ENCODE measurements at regions not wholly inside any gene's neighbourhood (a gene's known extent, or its start where the extent isn't known, plus 50 kb on each side); places are given as distances from the start of the nearest gene placed in this dataset.

DNA sequence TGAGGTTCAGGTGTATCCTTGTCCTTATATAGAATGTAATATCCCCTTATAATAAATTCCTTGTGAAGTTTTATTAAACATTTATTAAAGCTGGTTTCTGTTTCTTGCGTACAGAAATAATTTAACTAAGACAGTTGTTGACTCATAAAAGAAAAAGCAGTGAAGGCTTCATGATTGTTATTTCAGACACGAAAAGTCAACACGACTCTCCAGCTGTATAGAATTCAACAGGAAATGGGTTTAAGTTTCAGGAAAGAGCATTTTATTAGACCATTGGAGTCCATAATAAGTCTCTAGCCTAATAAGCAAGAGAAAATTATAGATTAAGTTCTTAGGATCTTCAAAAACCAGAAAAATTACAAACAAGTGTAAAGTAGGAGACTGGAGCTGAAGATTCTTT is 62.2 kb downstream of the KCNE4 start:
- TF ChIP-seq POLR2AphosphoS5 (IDR thresholded peaks at IDR 0.05), result no peak
- TF ChIP-seq, protein P1, sequence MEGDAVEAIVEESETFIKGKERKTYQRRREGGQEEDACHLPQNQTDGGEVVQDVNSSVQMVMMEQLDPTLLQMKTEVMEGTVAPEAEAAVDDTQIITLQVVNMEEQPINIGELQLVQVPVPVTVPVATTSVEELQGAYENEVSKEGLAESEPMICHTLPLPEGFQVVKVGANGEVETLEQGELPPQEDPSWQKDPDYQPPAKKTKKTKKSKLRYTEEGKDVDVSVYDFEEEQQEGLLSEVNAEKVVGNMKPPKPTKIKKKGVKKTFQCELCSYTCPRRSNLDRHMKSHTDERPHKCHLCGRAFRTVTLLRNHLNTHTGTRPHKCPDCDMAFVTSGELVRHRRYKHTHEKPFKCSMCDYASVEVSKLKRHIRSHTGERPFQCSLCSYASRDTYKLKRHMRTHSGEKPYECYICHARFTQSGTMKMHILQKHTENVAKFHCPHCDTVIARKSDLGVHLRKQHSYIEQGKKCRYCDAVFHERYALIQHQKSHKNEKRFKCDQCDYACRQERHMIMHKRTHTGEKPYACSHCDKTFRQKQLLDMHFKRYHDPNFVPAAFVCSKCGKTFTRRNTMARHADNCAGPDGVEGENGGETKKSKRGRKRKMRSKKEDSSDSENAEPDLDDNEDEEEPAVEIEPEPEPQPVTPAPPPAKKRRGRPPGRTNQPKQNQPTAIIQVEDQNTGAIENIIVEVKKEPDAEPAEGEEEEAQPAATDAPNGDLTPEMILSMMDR (IDR thresholded peaks at IDR 0.05), result no peak
- TF ChIP-seq EP300 (IDR thresholded peaks at IDR 0.05), result no peak
- no peak for TF ChIP-seq POLR2A (IDR thresholded peaks at IDR 0.05; ENCODE audit: low read depth)
